Mesendoderm (in vitro differentiated cells): ENCODE measurements at regions not wholly inside any gene's neighbourhood (a gene's known extent, or its start where the extent isn't known, plus 50 kb on each side); places are given as distances from the start of the nearest gene placed in this dataset.

ENCODE experiments used
- DNase-seq: peaks from one replicate; pipeline ENCODE4 v3.0.0; 2013
- H2AK5ac ChIP-seq: 2 replicates; pipeline ENCODE4 v1.6.1; 2013; ENCODE audit warnings: low read length, inconsistent platforms
- H2BK120ac ChIP-seq: 2 replicates; pipeline ENCODE4 v1.6.1; 2013; ENCODE audit warnings: low read depth, mild to moderate bottlenecking, low read length, moderate library complexity, mixed read lengths
- H2BK15ac ChIP-seq: replicated peaks from 2 replicates; pipeline ENCODE4 v1.6.1; 2013; ENCODE audit warnings: low read depth, mild to moderate bottlenecking, moderate library complexity
- H2BK5ac ChIP-seq: 2 replicates; pipeline ENCODE4 v1.6.1; 2013; ENCODE audit warnings: low read length, inconsistent platforms
- H3K18ac ChIP-seq: 2 replicates; pipeline ENCODE4 v1.6.1; 2013; ENCODE audit warnings: mild to moderate bottlenecking, low read length, mixed read lengths
- H3K23ac ChIP-seq: one replicate; pipeline ENCODE4 v1.6.1; 2013; ENCODE audit warnings: low read length
- H3K27ac ChIP-seq: 2 replicates; pipeline ENCODE4 v1.5.1; 2013; ENCODE audit warnings: low read depth, mild to moderate bottlenecking, inconsistent platforms, low read length, moderate library complexity
- H3K27me3 ChIP-seq: 2 replicates; pipeline ENCODE4 v1.6.1; 2013; ENCODE audit warnings: low read length, control low read depth, mild to moderate bottlenecking, inconsistent platforms; ENCODE audit not compliant: insufficient read depth, poor library complexity
- H3K36me3 ChIP-seq: 2 replicates; pipeline ENCODE4 v1.6.1; 2013; ENCODE audit warnings: low read length, inconsistent platforms; ENCODE audit not compliant: control insufficient read depth, insufficient read depth
- H3K4ac ChIP-seq: one replicate; pipeline ENCODE4 v1.6.1; 2013; ENCODE audit warnings: low read depth, mild to moderate bottlenecking, low read length, moderate library complexity
- H3K4me1 ChIP-seq: 2 replicates; pipeline ENCODE4 v1.6.1; 2013; ENCODE audit warnings: low read depth, low read length, inconsistent platforms; ENCODE audit not compliant: control insufficient read depth
- H3K4me2 ChIP-seq: 2 replicates; pipeline ENCODE4 v1.6.1; 2013; ENCODE audit warnings: low read length
- H3K4me3 ChIP-seq: 2 replicates; pipeline ENCODE4 v1.5.1; 2013; ENCODE audit warnings: mild to moderate bottlenecking, low read length
- H3K56ac ChIP-seq: one replicate; pipeline ENCODE4 v1.6.1; 2013; ENCODE audit warnings: low read length
- H3K79me1 ChIP-seq: 2 replicates; pipeline ENCODE4 v1.6.1; 2013; ENCODE audit warnings: low read length, inconsistent platforms
- H3K79me2 ChIP-seq: 2 replicates; pipeline ENCODE4 v1.6.1; 2013; ENCODE audit warnings: mild to moderate bottlenecking, low read length; ENCODE audit not compliant: control insufficient read depth, insufficient read depth
- H3K9ac ChIP-seq: 2 replicates; pipeline ENCODE4 v1.6.1; 2013; ENCODE audit warnings: low read length, inconsistent platforms
- H4K5ac ChIP-seq: one replicate; pipeline ENCODE4 v1.6.1; 2013; ENCODE audit warnings: low read length
- H4K8ac ChIP-seq: one replicate; pipeline ENCODE4 v1.6.1; 2013; ENCODE audit warnings: low read depth, mild to moderate bottlenecking, control low read depth, low read length, moderate library complexity
- WGBS: extraction: QIAGEN DNeasy Blood & Tissue Kit; methylation state at CpG from one replicate; pipeline ENCODE4 v1.1.7; 2013; ENCODE audit warnings: low lambda C conversion rate, missing lambda C conversion rate; ENCODE audit not compliant: insufficient coverage; ENCODE audit errors: extremely low coverage; 5-methylcytosine and 5-hydroxymethylcytosine counted together

DNA sequence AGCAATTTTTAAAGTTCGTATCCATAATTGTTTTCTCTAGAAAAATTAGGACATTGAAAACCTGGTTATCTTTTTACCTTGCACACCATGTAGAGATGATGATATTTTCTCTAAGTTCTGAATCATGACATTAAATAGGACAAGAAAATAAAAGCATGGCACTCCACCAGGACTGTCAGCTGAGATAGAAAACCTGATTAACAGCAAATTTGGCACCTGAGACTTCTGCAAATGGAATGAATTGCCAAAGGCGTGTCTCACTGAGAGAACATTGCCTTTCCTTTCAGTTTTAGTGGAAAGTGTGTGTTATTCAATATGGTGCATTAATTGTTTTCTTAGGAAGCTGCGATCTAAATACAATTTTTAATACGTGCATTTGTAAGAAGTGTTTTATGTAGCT lies 164.7 kb downstream of the LRRC30 start:
- H3K79me2 ChIP-seq = no peaks in the 10 kb centered on the region
- H3K23ac ChIP-seq = no peak overlapping the region
- no peak overlapping the region for H2BK5ac ChIP-seq
- H4K5ac ChIP-seq = no peak overlapping the region
- H3K9ac ChIP-seq = no peak overlapping the region
- no peak overlapping the region for H3K4me3 ChIP-seq
- no peak overlapping the region for H3K27ac ChIP-seq
- no peak overlapping the region for H3K4ac ChIP-seq
- H3K56ac ChIP-seq = no peak overlapping the region
- no peak overlapping the region for H2AK5ac ChIP-seq
- H3K4me1 ChIP-seq = no peaks in the 10 kb centered on the region
- H2BK120ac ChIP-seq = no peak overlapping the region
- WGBS = no CpG with 5 or more reads among the region's 4 CpGs
- H3K4me2 ChIP-seq = no peak overlapping the region
- no peak for DNase-seq
- no peak overlapping the region for H4K8ac ChIP-seq
- H3K79me1 ChIP-seq = no peaks in the 10 kb centered on the region
- no peak overlapping the region for H2BK15ac ChIP-seq
- no peaks in the 10 kb centered on the region for H3K36me3 ChIP-seq
- H3K27me3 ChIP-seq = no peaks in the 10 kb centered on the region
- H3K18ac ChIP-seq = no peak overlapping the region

DNA sequence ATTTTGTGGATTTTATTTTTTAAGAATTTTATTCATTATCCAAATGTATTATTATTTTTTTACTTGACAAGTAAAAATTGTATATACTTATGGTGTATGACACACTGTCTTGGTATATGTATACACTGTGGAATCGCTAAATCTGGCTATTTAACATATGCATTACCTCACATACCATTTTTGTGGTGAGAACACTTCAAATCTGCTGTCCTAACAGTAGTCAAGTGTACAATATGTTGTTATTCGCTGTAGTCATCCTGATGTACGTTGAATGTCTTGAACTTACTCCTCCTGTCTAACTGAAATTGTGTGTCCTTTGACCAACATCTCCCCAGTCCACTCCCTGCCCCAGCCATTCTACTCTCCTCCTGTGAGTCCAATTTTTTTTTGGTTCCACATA lies 153.2 kb upstream of the PTPRM start:
- H3K56ac ChIP-seq = no peak overlapping the region
- H3K18ac ChIP-seq = no peak overlapping the region
- H3K4me1 ChIP-seq = no peaks in the 10 kb centered on the region
- no peak for DNase-seq
- H3K4me2 ChIP-seq = no peak overlapping the region
- no peak overlapping the region for H3K4ac ChIP-seq
- no peak overlapping the region for H2BK5ac ChIP-seq
- no peak overlapping the region for H3K27ac ChIP-seq
- no peak overlapping the region for H3K23ac ChIP-seq
- H3K36me3 ChIP-seq = no peaks in the 10 kb centered on the region
- no peaks in the 10 kb centered on the region for H3K79me2 ChIP-seq
- no peak overlapping the region for H2BK15ac ChIP-seq
- H3K79me1 ChIP-seq = no peaks in the 10 kb centered on the region
- no peak overlapping the region for H3K9ac ChIP-seq
- H3K4me3 ChIP-seq = no peak overlapping the region
- no peak overlapping the region for H2AK5ac ChIP-seq
- H4K8ac ChIP-seq = no peak overlapping the region
- H2BK120ac ChIP-seq = no peak overlapping the region
- H4K5ac ChIP-seq = no peak overlapping the region
- H3K27me3 ChIP-seq = no peaks in the 10 kb centered on the region
- no CpG with 5 or more reads among the region's 3 CpGs for WGBS

DNA sequence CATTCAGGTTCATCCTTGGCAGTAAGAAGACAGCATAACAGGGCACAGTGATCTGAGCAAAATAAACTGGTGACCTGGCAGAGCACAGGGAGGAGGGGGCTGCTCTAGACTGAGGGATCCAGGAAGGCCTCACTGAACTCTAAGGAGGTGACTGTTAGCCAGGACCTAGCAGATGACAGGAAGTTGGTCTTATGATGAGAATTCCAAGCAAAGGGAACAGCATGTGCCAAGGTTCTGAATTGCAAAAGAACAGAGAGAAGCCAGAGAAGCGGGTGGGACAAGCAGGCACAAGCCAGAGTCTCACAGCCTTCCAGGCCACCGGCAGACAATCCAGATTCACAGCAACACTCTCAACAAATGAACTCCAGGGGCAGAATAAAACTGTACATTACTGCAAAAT lies 152.7 kb upstream of the PTPRM start:
- Histone ChIP-seq H3K79me1 (no peaks in the 10 kb centered on the region), H3K27ac (no peak overlapping the region), H3K4me3 (no peak overlapping the region), H3K18ac (no peak overlapping the region), H3K56ac (peak overlapping the region; percentile 9), H2BK15ac (no peak overlapping the region), H3K79me2 (no peaks in the 10 kb centered on the region), H3K36me3 (no peaks in the 10 kb centered on the region), H2AK5ac (no peak overlapping the region), H4K8ac (no peak overlapping the region), H2BK120ac (no peak overlapping the region), H3K23ac (no peak overlapping the region), H3K4ac (no peak overlapping the region), H2BK5ac (no peak overlapping the region), H3K4me2 (no peak overlapping the region), H3K27me3 (no peaks in the 10 kb centered on the region), H4K5ac (no peak overlapping the region), H3K9ac (no peak overlapping the region), H3K4me1 (no peaks in the 10 kb centered on the region)
- no peak for DNase-seq
- WGBS = no CpG with 5 or more reads among the region's 2 CpGs

DNA sequence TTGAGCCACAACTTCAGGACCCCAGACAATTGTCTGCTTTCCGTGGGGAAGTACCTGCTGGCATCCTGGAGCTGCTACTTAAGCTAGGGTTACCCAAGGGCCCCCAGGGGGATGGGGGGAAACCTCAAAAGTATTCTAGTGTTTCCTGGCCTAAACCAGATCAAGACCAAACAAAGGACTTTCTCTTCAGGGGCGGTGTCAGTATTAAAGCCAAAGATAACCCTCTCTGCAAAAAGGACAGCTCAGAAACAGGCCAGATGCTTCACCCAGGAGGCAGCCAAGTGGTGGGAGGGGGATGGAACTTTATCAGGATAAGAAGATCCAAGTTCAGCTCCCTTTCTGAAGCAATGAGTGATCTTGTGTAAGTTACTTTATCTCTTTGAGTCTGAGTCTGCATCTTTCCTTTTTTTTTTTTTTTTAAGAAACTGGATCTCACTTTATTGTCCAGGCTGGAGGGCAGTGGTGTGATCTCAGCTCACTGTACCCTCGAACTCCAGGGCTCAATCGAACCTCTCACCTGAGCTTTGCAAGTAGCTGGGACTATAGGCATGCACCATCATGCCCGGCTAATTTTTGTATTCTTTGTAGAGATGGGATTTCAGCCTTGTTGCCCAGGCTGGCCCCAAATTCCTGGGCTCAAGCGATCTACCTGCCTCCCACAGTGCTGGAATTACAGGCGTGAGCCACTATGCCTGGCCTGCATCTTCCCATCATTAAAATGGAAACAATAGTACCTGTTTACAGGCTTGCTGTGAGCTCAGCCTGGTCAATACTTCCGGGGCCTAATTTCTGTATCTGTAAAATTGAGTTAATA lies 151.8 kb upstream of the PTPRM start:
- no peak overlapping the region for H3K27ac ChIP-seq
- H3K4me1 ChIP-seq = no peaks in the 10 kb centered on the region
- WGBS = no CpG with 5 or more reads among the region's 8 CpGs

DNA sequence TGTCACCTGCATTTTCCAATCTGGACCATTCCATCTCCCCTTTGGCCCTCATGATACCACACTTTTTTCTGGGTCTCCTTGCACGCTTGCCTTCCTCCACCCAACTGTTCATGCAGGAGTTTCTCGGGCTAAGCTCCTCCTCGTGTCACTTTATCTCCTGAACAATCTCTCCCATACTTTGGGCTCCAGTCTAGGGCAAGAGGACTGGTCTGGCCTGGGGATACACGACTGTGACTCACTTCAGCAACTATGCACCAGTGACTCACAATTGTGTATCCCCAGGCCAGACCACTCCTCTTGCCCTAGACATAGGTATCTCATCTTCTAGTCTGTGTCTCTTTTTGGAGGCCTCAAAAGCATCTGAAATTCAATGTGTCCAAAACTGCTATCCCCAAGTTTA lies 149.4 kb upstream of the PTPRM start:
- Histone ChIP-seq H2AK5ac (no peak overlapping the region), H3K4ac (no peak overlapping the region)
- peak; percentile 94 for DNase-seq

More for the DNA sequence above, 151.8 kb upstream of the PTPRM start:
- peak; percentile 26 for DNase-seq
- Histone ChIP-seq H3K18ac (no peak overlapping the region), H3K4me2 (no peak overlapping the region), H3K36me3 (no peaks in the 10 kb centered on the region), H3K4ac (no peak overlapping the region), H3K79me1 (no peaks in the 10 kb centered on the region), H3K56ac (no peak overlapping the region), H2BK120ac (no peak overlapping the region), H4K8ac (no peak overlapping the region), H3K4me3 (no peak overlapping the region), H3K23ac (no peak overlapping the region), H4K5ac (no peak overlapping the region), H2BK5ac (no peak overlapping the region), H2AK5ac (no peak overlapping the region), H3K27me3 (no peaks in the 10 kb centered on the region), H3K9ac (no peak overlapping the region), H2BK15ac (no peak overlapping the region), H3K79me2 (no peaks in the 10 kb centered on the region)

DNA sequence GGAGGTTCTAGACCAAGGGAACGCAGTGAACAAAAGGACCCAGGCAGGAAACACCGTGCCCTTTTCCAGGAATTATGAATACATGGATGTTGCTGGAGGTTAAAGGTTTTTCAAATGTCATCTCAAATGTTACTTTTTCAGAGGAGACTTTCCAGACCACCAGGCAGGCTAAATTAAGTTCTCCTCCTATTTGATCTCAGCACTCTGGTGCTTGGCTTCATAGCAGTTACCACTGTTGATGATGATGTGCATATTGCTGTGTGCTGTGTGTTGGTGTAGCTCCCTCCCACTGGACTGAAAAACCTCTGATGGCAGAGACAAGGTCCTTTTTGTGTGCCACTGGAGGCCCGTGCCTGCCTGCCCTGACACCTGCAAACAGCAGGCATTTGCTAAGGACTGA lies 137.3 kb upstream of the PTPRM start:
- H3K79me2 ChIP-seq = no peaks in the 10 kb centered on the region
- no peak overlapping the region for H4K8ac ChIP-seq
- H2BK5ac ChIP-seq = no peak overlapping the region
- no peak overlapping the region for H3K18ac ChIP-seq
- no peak overlapping the region for H2BK15ac ChIP-seq
- H3K4me2 ChIP-seq = no peak overlapping the region
- H3K4ac ChIP-seq = no peak overlapping the region
- H3K4me1 ChIP-seq = no peaks in the 10 kb centered on the region
- H3K27me3 ChIP-seq = no peaks in the 10 kb centered on the region
- no peak overlapping the region for H2BK120ac ChIP-seq
- no peak overlapping the region for H4K5ac ChIP-seq
- no peak overlapping the region for H3K23ac ChIP-seq
- no peaks in the 10 kb centered on the region for H3K79me1 ChIP-seq
- no CpG with 5 or more reads among the region's 3 CpGs for WGBS
- no peak overlapping the region for H3K27ac ChIP-seq
- no peak overlapping the region for H3K4me3 ChIP-seq
- H3K9ac ChIP-seq = no peak overlapping the region
- H3K56ac ChIP-seq = no peak overlapping the region
- H2AK5ac ChIP-seq = no peak overlapping the region
- no peak for DNase-seq
- H3K36me3 ChIP-seq = no peaks in the 10 kb centered on the region

More for the DNA sequence above, 149.4 kb upstream of the PTPRM start:
- H3K4me2 ChIP-seq = no peak overlapping the region
- H2BK120ac ChIP-seq = no peak overlapping the region
- H3K36me3 ChIP-seq = no peaks in the 10 kb centered on the region
- no CpG with 5 or more reads among the region's 4 CpGs for WGBS
- H3K18ac ChIP-seq = no peak overlapping the region
- no peak overlapping the region for H3K4me3 ChIP-seq
- H3K79me1 ChIP-seq = no peaks in the 10 kb centered on the region
- no peak overlapping the region for H3K27ac ChIP-seq
- H3K4me1 ChIP-seq = no peaks in the 10 kb centered on the region
- no peak overlapping the region for H3K56ac ChIP-seq
- H4K5ac ChIP-seq = no peak overlapping the region
- no peak overlapping the region for H2BK15ac ChIP-seq
- no peak overlapping the region for H3K23ac ChIP-seq
- no peaks in the 10 kb centered on the region for H3K27me3 ChIP-seq
- no peak overlapping the region for H4K8ac ChIP-seq
- no peak overlapping the region for H3K9ac ChIP-seq
- no peaks in the 10 kb centered on the region for H3K79me2 ChIP-seq
- H2BK5ac ChIP-seq = no peak overlapping the region
